ENCODE measurements at regions not wholly inside any gene's neighbourhood (a gene's known extent, or its start where the extent isn't known, plus 50 kb on each side); places are given as distances from the start of the nearest gene placed in this dataset.

DNA sequence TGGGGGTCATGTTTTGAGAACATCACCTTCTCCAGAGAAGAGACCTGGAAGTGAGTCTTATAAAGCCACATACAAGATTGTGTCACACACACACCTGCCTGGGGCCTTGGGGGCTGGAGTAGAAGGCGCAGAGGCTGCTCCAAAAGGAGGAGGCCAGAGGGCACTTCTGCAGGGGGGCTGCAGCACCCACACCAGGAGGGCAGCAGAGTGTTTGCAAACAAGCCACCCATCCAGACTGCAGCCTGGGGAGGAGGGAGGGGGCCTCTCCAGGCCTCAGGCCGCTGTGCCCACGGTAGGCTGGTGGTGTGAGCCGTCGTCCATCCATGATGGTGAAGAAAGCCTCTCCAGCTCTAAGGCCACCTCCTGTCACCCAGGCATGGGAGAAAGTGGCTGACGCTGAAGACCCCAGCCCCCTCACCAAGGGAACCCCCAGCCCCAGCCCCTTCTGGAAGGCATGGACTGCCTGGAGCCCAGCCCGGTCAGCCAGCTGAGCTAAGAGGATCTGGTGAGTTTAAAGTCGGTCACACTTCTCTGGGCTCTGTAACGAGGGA, 77.5 kb downstream of the FOXL3 start:
- dilution Hi-C loops (cut with MboI; ENCODE audit: extremely low pct_ligation_motif_present, low sequenced_read_pairs): no loop called here
- Histone ChIP-seq H3K4me3 (ENCODE audit: control insufficient read depth in 2 of 3, extremely low read depth in 1 of 3, insufficient read depth in 2 of 3, low read depth in 1 of 3, low read length in 3 of 3) (no peak overlapping the region), H3K27me3 (ENCODE audit: control insufficient read depth, extremely low read depth, insufficient read depth, low read length) (no peaks in the 10 kb centered on the region)

DNA sequence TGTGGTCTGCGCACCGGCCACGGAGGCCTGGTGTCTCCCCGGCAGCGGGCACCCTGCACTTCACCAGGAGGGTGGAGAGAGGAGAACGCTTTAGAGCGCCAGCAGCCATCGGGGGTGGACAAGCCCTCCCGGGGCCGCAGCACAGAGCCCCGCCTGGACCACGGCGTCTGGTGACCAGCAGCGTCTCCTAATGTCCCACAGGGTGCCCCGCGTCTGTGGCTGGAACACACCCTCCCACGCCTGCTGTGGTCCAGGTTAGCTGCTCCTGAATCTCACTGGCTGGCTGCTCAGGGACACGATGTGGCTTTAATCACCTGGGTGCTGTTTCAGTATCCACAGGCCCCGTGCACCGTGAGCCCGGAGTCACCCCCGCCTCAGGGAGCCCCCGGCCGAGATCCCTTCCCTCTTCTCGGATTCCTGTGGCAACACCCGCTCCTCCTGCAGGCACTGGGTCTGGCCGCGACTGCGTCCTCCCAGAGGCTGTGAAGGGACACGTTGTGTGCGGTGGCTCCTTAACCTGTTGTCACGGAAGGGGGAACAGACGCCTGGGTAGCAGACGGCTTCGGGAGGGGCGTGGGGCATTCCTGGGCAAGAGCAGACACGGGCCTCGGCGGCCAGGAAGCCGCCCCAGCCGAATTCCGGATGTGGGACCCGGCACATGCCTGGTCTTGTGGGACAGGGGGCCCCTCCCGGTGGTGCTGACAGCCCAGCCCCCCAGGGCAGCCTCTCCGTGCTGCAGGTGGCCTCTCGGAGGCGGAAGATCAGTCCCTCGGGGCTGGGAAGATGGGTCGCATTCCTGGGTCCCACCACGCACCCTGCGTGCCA, 78.9 kb downstream of the FOXL3 start:
- Histone ChIP-seq H3K9me1 (ENCODE audit: control insufficient read depth, extremely low read depth, insufficient read depth, low read length) (no peaks in the 10 kb centered on the region), H3K9me3 (ENCODE audit: control insufficient read depth, low read depth, low read length) (no peaks in the 10 kb centered on the region), H3K27ac (ENCODE audit: control insufficient read depth, insufficient read depth, low read length) (peak overlapping the region; percentile 74), H4K20me1 (ENCODE audit: control insufficient read depth, extremely low read depth, insufficient read depth, low read length) (no peaks in the 10 kb centered on the region), H3K4me3 (ENCODE audit: control insufficient read depth in 2 of 3, extremely low read depth in 1 of 3, insufficient read depth in 2 of 3, low read depth in 1 of 3, low read length in 3 of 3) (peak overlapping the region; percentile 31 to 36 (median 31)), H3K79me2 (ENCODE audit: control insufficient read depth, insufficient read depth, low read length) (no peaks in the 10 kb centered on the region), H3K27me3 (ENCODE audit: control insufficient read depth, extremely low read depth, insufficient read depth, low read length) (no peaks in the 10 kb centered on the region), H2AFZ (ENCODE audit: control insufficient read depth, low read length) (peak overlapping the region; percentile 2), H3K9ac (ENCODE audit: control insufficient read depth, extremely low read depth, insufficient read depth, low read length) (peak overlapping the region; percentile 70), H3K4me1 (ENCODE audit: control insufficient read depth, extremely low read depth, insufficient read depth, low read length) (peaks cover 43% of the 10 kb centered on the region), H3K36me3 (ENCODE audit: control insufficient read depth in 2 of 2, extremely low read depth in 1 of 2, insufficient read depth in 2 of 2, low read length in 2 of 2) (no peaks in the 10 kb centered on the region), H3K4me2 (ENCODE audit: control insufficient read depth, extremely low read depth, insufficient read depth, low read depth, low read length) (peak overlapping the region; percentile 55)
- FAIRE-seq (peak; percentile 52), DNase-seq (ENCODE audit: low read depth, low spot score) (peak; percentile 98)
- dilution Hi-C loops (cut with MboI; ENCODE audit: extremely low pct_ligation_motif_present, low sequenced_read_pairs): no loop called here
- TF ChIP-seq EZH2 (IDR thresholded peaks at IDR 0.05; ENCODE audit: low read length) (no peak), CTCF (optimal IDR thresholded peaks at IDR 0.05 in 1 of 3, IDR thresholded peaks at IDR 0.05 in 1 of 3, conservative IDR thresholded peaks at IDR 0.05 in 1 of 3; ENCODE audit: extremely low read depth in 1 of 3, insufficient read depth in 2 of 3, low read length in 3 of 3) (no peak)

More for the DNA sequence above, 77.5 kb downstream of the FOXL3 start:
- Histone ChIP-seq H3K9ac (ENCODE audit: control insufficient read depth, extremely low read depth, insufficient read depth, low read length) (no peak overlapping the region), H3K9me1 (ENCODE audit: control insufficient read depth, extremely low read depth, insufficient read depth, low read length) (no peaks in the 10 kb centered on the region), H3K4me1 (ENCODE audit: control insufficient read depth, extremely low read depth, insufficient read depth, low read length) (peaks cover 47% of the 10 kb centered on the region), H4K20me1 (ENCODE audit: control insufficient read depth, extremely low read depth, insufficient read depth, low read length) (no peaks in the 10 kb centered on the region), H3K9me3 (ENCODE audit: control insufficient read depth, low read depth, low read length) (no peaks in the 10 kb centered on the region), H3K27ac (ENCODE audit: control insufficient read depth, insufficient read depth, low read length) (no peak overlapping the region), H3K79me2 (ENCODE audit: control insufficient read depth, insufficient read depth, low read length) (no peaks in the 10 kb centered on the region), H3K36me3 (ENCODE audit: control insufficient read depth in 2 of 2, extremely low read depth in 1 of 2, insufficient read depth in 2 of 2, low read length in 2 of 2) (no peaks in the 10 kb centered on the region), H3K4me2 (ENCODE audit: control insufficient read depth, extremely low read depth, insufficient read depth, low read depth, low read length) (no peak overlapping the region), H2AFZ (ENCODE audit: control insufficient read depth, low read length) (no peak overlapping the region)
- no peak for DNase-seq (ENCODE audit: low read depth, low spot score)
- no peak for FAIRE-seq
- no peak for TF ChIP-seq EZH2 (IDR thresholded peaks at IDR 0.05; ENCODE audit: low read length)
- TF ChIP-seq CTCF (optimal IDR thresholded peaks at IDR 0.05 in 1 of 3, IDR thresholded peaks at IDR 0.05 in 1 of 3, conservative IDR thresholded peaks at IDR 0.05 in 1 of 3; ENCODE audit: extremely low read depth in 1 of 3, insufficient read depth in 2 of 3, low read length in 3 of 3): no peak

Data from keratinocyte (primary cell).